Ammon's horn (tissue), 1 donor: ENCODE measurements at regions not wholly inside any gene's neighbourhood (a gene's known extent, or its start where the extent isn't known, plus 50 kb on each side); places are given as distances from the start of the nearest gene placed in this dataset.

Experiments
- DNase-seq: peaks from one replicate; pipeline ENCODE4 v3.0.0-alpha.2; 2016; ENCODE audit warnings: low spot score

GRCh38 chr11:32204751-32205150 is 113.9 kb downstream of the RCN1 start:
- DNase-seq: no peak

GRCh38 chr11:32210556-32210955 is 119.7 kb downstream of the RCN1 start:
- DNase-seq: no peak

DNA sequence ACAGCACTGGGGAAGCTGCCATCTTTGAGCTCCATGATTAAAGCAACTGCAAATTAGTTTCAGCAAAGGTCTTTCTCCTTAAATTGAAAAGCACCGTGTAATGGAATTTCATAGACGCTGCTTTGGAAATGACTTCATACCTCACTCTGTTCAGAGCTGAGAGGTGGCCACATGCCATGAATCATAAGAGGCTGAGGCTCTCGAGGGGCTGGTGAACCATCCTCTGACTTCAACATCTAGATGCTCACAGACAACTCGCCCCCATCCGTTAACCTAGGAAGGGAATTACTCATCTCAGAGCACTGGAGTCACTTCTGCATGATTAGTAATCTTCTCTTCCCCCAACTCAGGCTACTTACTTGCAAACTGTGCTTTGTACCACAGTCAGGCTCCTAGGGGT is 122.3 kb downstream of the RCN1 start:
- no peak for DNase-seq

DNA sequence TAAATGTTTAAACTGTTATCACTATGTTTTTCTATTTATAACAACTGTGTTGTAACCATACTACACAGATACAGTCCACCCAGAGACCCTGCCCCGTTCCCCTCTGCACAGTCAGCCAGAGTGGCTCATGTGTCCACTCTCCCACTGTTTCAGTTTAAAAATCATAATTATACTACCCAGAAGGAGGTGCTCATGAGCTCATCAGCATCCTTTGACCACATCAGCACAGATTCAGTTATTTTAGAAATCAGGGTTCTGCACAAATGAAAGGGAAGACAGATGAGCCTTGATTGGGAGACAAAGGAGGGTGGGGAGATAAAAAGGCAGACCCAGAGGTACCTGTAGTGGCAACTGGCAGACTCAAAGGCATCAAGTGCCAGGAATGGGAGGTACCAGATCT is 124.3 kb downstream of the RCN1 start:
- DNase-seq: no peak

DNA sequence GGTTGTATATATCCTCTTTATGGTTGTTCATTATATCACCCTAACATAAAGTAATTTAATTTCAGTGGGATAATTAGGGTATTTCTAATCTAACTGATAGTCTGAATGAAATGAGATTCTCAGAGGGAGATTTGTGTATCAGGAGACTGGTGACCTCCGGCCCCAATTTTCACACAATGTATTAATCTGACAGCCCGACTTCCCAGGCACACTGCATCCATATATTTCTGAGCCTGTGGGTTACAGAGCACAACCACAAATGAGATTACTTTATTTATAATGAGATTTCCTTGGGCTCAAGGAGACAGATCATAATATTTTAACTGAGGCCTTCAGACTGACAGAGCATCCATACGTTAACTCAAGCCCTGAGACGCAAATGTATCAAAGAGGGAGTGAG is 125.9 kb downstream of the RCN1 start:
- no peak for DNase-seq

DNA sequence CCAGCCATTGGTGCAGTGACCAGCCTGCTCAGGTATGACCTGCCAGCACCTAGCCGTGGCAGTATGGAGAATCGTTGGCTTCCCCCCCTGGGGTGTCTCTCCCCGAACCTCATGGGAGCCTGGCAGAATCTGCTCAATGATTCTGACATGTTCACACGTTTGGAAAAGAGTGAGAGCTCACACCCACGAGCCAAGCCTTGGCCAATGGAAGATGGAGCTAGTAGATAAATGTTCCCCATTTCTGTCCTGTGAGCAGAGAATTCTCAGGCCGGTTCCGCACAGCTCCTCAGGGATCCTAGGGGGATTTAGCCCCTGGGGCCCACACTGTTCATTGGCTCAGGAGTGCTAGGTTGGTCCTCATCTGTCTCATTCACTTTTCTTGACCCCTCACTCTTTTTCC is 128.4 kb downstream of the RCN1 start:
- no peak for DNase-seq

DNA sequence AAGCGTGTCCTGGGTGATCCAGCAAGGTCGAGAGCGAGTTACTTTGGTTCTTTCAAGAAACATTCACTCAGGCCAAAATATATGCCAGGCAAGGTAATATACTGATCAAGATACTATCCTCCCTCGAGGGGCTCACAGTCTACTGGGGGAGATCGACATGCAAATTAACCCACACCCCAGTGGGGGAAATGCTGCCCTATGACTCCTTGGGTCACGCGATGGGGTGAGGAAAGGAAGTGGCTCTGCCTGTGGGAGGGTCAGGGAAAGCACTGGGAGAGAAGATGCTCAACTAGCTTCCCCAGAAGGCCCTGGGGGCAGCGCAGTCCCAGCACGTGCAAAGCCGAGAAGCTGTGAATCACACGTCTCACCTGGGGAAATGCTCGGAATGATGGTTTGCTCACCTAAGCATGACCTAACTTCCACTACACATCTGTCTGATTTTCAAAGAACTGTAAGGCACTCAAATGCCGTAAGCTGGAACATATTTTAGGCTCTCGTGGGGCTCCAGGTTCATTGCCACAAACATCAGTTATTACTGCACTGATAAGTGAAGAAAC is 130.7 kb downstream of the RCN1 start:
- DNase-seq: no peak

DNA sequence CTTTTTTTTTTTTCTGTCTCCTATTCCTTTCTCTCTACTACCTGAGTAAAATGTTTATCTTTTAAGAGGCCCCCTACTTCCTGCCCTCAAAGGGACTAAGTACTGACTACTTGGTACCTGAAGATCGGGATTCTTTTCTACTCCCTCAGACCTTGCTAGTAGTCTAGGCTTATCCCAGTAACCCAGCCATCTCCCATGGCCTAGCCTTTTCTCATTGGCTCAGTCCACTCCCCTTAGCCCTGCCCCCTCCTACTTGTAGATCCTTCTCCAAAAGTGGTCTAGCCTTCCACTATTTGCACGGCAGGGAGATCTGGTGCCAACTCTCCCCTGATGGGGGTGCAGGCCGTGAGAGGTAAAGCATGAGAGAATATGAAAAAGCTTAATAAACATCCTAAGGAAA is 133.7 kb downstream of the RCN1 start:
- DNase-seq: no peak

DNA sequence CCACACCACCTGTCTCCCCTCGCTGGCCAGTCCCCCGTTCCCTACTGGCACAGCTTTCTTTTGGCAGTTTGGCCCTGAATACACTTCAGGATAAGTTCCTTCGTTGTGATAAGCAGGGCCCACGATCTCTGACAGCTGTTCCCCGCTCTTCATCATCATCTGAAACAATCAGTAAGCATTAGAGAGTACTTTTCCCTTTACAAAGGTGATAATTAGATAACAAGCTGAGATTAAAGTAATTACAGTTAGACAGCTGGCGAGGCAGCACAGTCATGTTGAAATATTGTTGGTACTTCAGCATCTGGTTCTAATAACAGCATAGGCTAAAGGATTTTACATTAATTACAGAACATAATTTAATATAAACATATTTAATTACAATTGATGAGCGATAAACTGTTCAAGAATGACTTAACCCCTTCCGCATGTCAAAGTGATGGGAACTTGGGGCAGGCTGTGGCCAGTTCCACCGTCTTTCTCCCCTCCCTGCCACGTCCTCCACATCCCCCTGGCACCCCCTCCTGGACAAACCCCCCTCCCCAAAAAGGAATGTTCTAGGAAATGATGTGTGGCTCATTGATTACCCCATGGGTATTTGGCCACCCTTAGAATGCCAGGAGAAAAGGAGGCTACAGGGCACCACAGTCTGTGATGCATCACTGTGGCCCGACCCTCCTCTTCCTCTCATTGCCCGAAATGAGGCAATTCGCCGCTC is 134.9 kb downstream of the RCN1 start:
- DNase-seq: no peak

- DNase-seq: no peak
Measured at GRCh38 chr11:32226480-32226879, 135.6 kb downstream of the RCN1 start.

- DNase-seq: no peak
Measured at GRCh38 chr11:32229576-32230240, 138.8 kb downstream of the RCN1 start.

DNA sequence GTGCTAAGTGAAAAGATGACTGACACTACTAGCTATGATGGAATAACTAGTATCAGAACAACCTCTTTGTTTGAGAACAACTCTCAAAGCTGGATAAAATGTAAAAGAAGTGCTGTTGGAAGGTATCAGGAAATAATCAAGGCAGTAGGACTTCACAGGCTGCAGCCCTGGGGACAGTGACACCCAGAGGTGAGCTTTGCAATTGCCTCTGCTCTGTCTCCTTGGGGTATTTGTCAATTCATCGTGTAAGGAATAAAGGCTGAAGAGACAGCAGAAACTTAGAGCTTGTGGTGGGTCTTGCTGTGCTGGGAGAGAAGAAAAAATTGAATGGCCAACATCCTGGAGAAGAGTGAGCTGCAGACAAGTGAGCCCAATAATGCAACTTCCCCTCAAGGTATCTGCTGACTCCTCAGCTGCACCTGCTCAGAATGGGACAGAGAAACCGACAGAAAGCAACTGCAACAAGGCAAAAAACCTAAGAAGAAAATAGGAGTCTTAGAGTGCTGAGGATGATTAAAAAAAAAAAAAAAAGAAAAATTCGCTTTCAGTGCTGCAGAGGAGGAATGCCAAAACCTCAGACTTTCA is 141.1 kb downstream of the RCN1 start:
- peak; percentile 21 for DNase-seq

DNA sequence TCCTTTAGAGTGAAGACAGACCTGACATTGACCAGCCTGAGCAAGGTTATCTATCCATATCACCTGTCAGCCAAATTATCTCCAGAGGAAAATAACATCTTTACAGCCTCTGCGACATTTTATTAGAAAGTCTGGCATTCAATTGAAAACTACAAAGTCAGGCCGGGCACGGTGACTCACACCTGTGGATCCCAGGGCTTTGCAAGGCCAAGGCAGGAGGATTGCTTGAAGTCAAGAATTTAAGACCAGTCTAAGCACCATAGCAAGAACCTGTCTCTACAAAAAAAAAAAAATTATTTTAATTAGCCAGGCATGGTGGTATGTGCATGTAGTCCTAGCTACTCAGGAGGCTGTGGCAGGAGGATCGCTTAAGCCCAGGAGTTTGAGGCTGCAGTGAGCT is 141.6 kb downstream of the RCN1 start:
- no peak for DNase-seq

DNA sequence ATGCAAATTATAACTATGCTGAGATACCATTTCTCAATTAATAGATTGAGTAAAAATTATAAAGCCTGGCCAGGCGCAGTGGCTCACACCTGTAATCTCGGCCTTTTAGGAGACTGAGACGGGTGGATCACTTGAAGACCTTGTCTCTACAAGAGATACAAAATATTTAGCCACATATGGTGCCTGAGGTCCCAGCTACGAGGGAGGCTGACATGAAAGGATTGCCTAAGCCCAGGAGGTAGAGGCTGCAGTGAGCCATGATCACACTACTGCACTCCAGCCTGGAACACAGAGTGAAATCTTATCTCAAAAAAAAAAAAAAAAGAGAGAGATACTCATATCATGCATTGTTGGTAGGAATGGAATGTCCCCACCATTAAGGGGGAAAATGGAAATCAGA is 142.4 kb downstream of the RCN1 start:
- DNase-seq: no peak

GRCh38 chr11:32233928-32234327 is 143.1 kb downstream of the RCN1 start:
- DNase-seq: no peak

DNA sequence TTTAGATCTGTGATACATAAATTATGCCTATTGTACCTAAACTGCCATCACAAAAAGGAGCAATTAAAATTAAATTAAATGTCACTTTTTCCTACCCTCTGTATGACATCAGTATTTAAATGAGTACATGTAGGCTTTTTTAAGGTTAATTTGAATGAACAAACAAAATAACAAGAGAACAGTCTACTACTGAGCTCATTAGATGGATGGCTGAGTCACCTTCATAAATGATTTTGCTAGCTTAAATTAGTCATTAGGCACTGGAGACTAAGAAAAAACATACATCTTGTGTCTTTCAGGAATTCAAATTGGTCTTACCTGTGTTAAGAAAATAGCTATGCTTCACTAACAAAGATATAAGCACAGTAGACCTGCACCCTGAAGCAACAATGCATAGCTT is 153.6 kb downstream of the RCN1 start:
- no peak for DNase-seq

GRCh38 chr11:32253706-32254105 is 162.8 kb downstream of the RCN1 start:
- DNase-seq: peak; percentile 9

- peak; percentile 23 for DNase-seq
Measured at GRCh38 chr11:32255841-32256240, 165.0 kb downstream of the RCN1 start.

DNA sequence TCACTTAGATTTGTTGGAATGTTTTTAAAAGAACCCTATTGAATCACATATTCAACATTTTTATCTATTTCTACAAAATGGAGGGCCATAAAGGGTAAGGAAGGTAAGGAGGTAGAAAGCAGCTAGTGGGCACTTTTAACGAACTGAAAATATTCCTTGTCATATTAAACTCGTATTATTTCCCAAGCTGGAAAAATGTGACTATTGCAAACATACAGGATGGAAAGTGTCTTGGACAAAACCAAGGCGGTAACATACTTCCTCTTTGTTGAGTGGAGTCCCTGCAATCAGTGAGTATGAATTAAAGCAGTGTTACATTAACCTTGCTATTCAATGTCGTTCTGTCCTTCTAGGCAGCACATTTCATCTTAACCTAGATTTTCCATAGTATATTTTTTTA is 165.6 kb downstream of the RCN1 start:
- DNase-seq: no peak

DNA sequence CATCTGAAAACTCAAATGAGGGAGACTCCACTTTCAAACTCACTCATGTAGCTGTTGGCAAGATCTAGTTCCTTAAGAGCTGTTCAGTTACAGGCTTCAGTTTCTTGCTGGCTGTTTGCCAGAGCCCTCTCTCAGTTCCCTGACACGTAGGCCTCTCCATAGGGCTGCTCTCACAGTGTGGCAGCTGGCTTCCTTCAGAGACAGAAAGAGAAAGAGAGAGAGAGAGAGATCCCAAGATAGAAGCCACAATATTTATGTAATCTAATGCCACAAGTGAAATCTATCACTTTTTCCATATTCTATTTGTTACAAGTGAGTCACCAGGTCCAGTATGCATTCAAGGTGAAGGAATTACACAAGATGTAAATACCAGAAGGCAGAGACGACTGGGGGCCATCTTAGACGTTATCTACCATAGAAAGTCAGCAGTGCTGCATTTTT is 168.8 kb downstream of the RCN1 start:
- DNase-seq: peak; percentile 49

- DNase-seq: no peak
Measured at GRCh38 chr11:32262367-32262766, 171.5 kb downstream of the RCN1 start.

GRCh38 chr11:32265911-32266310 is 169.4 kb downstream of the WT1 start:
- DNase-seq: no peak

GRCh38 chr11:32266601-32267000 is 168.7 kb downstream of the WT1 start:
- DNase-seq: no peak
